ENCODE measurements at regions not wholly inside any gene's neighbourhood (a gene's known extent, or its start where the extent isn't known, plus 50 kb on each side); places are given as distances from the start of the nearest gene placed in this dataset.

DNA sequence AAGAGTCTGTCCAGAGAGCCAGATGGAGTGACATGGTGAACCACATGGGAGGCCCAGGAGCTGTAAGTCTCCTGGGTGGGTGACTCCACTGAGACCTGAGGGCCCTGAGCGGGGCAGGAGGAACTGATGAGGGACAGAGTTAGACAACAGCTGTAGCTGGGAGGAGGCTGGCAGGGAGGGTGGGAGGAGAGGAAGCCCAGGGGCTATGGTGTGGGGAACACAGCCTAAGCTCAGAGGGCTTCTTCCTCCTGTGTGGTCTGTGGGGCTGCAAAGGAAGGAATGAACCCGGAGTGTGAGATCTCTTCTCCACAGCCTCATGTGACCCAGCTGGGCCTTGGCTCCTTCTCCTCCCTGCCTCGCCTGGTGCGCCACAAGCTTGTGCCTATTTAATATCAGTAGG, 395.6 kb upstream of the HS6ST1 start:
- no peak overlapping the region for H3K4me3 ChIP-seq (ENCODE audit: low read depth in 1 of 3, low read length in 3 of 3)
- H3K36me3 ChIP-seq (ENCODE audit: control insufficient read depth in 4 of 4, insufficient read depth in 3 of 4, low read depth in 1 of 4, low read length in 3 of 4): no peaks in the 10 kb centered on the region
- no peaks in the 10 kb centered on the region for H3K9me3 ChIP-seq (ENCODE audit: control insufficient read depth in 4 of 4, low read length in 3 of 4)
- WGBS: 71% methylated on average over 4 of the region's 4 CpGs
- H3K27me3 ChIP-seq (ENCODE audit: control insufficient read depth in 4 of 4, insufficient read depth in 4 of 4, low read length in 3 of 4): peaks cover 0 to 12% (median 0%) of the 10 kb centered on the region in 4 donors
- peak; percentile 21 for DNase-seq (ENCODE audit: low spot score)
- TF ChIP-seq SP1 (IDR thresholded peaks at IDR 0.05) (no peak), GABPA (IDR thresholded peaks at IDR 0.05 in 1 of 2, conservative IDR thresholded peaks at IDR 0.05 in 1 of 2) (no peak), JUND (IDR thresholded peaks at IDR 0.05) (no peak), HNF4A (conservative IDR thresholded peaks at IDR 0.05) (no peak), EGR1 (IDR thresholded peaks at IDR 0.05; ENCODE audit: low read depth in 2 of 2) (no peak), YY1 (IDR thresholded peaks at IDR 0.05) (no peak), RXRA (IDR thresholded peaks at IDR 0.05) (no peak), FOXA1 (IDR thresholded peaks at IDR 0.05) (no peak), HNF4G (IDR thresholded peaks at IDR 0.05) (no peak), RAD21 (IDR thresholded peaks at IDR 0.05) (no peak)
- TF ChIP-seq, protein P1, sequence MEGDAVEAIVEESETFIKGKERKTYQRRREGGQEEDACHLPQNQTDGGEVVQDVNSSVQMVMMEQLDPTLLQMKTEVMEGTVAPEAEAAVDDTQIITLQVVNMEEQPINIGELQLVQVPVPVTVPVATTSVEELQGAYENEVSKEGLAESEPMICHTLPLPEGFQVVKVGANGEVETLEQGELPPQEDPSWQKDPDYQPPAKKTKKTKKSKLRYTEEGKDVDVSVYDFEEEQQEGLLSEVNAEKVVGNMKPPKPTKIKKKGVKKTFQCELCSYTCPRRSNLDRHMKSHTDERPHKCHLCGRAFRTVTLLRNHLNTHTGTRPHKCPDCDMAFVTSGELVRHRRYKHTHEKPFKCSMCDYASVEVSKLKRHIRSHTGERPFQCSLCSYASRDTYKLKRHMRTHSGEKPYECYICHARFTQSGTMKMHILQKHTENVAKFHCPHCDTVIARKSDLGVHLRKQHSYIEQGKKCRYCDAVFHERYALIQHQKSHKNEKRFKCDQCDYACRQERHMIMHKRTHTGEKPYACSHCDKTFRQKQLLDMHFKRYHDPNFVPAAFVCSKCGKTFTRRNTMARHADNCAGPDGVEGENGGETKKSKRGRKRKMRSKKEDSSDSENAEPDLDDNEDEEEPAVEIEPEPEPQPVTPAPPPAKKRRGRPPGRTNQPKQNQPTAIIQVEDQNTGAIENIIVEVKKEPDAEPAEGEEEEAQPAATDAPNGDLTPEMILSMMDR (IDR thresholded peaks at IDR 0.05; ENCODE audit: low read depth, low read length, missing input control): no peak
- TF ChIP-seq, protein P2, sequence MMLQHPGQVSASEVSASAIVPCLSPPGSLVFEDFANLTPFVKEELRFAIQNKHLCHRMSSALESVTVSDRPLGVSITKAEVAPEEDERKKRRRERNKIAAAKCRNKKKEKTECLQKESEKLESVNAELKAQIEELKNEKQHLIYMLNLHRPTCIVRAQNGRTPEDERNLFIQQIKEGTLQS (IDR thresholded peaks at IDR 0.05): no peak
- TF ChIP-seq, protein P3, sequence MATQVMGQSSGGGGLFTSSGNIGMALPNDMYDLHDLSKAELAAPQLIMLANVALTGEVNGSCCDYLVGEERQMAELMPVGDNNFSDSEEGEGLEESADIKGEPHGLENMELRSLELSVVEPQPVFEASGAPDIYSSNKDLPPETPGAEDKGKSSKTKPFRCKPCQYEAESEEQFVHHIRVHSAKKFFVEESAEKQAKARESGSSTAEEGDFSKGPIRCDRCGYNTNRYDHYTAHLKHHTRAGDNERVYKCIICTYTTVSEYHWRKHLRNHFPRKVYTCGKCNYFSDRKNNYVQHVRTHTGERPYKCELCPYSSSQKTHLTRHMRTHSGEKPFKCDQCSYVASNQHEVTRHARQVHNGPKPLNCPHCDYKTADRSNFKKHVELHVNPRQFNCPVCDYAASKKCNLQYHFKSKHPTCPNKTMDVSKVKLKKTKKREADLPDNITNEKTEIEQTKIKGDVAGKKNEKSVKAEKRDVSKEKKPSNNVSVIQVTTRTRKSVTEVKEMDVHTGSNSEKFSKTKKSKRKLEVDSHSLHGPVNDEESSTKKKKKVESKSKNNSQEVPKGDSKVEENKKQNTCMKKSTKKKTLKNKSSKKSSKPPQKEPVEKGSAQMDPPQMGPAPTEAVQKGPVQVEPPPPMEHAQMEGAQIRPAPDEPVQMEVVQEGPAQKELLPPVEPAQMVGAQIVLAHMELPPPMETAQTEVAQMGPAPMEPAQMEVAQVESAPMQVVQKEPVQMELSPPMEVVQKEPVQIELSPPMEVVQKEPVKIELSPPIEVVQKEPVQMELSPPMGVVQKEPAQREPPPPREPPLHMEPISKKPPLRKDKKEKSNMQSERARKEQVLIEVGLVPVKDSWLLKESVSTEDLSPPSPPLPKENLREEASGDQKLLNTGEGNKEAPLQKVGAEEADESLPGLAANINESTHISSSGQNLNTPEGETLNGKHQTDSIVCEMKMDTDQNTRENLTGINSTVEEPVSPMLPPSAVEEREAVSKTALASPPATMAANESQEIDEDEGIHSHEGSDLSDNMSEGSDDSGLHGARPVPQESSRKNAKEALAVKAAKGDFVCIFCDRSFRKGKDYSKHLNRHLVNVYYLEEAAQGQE (IDR thresholded peaks at IDR 0.05): no peak
- TF ChIP-seq, protein P4, sequence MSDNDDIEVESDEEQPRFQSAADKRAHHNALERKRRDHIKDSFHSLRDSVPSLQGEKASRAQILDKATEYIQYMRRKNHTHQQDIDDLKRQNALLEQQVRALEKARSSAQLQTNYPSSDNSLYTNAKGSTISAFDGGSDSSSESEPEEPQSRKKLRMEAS (IDR thresholded peaks at IDR 0.05): no peak
- H3K27ac ChIP-seq (ENCODE audit: low read depth in 1 of 2, low read length in 2 of 2): no peak overlapping the region
- no peak overlapping the region for H3K9ac ChIP-seq (ENCODE audit: low read depth in 1 of 2, low read length in 2 of 2)
- H3K4me1 ChIP-seq (ENCODE audit: control insufficient read depth in 4 of 4, insufficient read depth in 4 of 4, low read length in 3 of 4): no peaks in the 10 kb centered on the region

DNA sequence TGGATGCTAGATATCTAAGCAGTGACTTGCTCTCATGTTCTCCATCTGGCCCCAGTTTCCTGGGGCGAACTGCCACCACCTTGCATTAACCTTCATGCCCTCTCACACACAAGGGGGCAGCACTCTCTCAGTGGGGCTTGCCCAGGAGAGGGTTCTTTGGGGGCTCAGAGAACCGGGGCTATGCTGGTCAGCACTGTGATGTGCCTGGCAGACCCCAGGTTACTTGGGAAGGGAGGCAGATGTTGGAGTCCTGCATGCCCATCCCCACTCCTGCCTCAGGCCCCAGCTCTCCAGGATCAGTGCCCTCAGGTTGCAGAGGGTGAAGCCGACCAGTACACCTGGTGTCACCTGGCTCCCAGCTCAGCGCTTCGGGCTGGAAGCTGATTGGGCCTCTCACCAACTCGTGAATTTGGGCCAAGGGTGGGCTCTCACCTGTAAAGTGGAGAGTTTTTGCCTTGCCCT, 396.2 kb upstream of the HS6ST1 start:
- TF ChIP-seq, protein P4 (IDR thresholded peaks at IDR 0.05): no peak
- TF ChIP-seq HNF4G (IDR thresholded peaks at IDR 0.05): no peak
- TF ChIP-seq TAF1 (conservative IDR thresholded peaks at IDR 0.05): no peak
- TF ChIP-seq JUND (IDR thresholded peaks at IDR 0.05): no peak
- TF ChIP-seq GABPA (IDR thresholded peaks at IDR 0.05 in 1 of 2, conservative IDR thresholded peaks at IDR 0.05 in 1 of 2): no peak
- no peak for TF ChIP-seq RAD21 (IDR thresholded peaks at IDR 0.05)
- no peak for TF ChIP-seq YY1 (IDR thresholded peaks at IDR 0.05)
- TF ChIP-seq, protein P3 (IDR thresholded peaks at IDR 0.05): no peak
- TF ChIP-seq RXRA (IDR thresholded peaks at IDR 0.05): no peak
- no peak for TF ChIP-seq FOXA1 (IDR thresholded peaks at IDR 0.05)
- no peak for TF ChIP-seq HNF4A (conservative IDR thresholded peaks at IDR 0.05)
- H3K4me1 ChIP-seq (ENCODE audit: control insufficient read depth in 4 of 4, insufficient read depth in 4 of 4, low read length in 3 of 4): no peaks in the 10 kb centered on the region
- no peaks in the 10 kb centered on the region for H3K36me3 ChIP-seq (ENCODE audit: control insufficient read depth in 4 of 4, insufficient read depth in 3 of 4, low read depth in 1 of 4, low read length in 3 of 4)
- 72% methylated on average over 6 of the region's 6 CpGs for WGBS
- peaks cover 0 to 12% (median 0%) of the 10 kb centered on the region in 4 donors for H3K27me3 ChIP-seq (ENCODE audit: control insufficient read depth in 4 of 4, insufficient read depth in 4 of 4, low read length in 3 of 4)
- no peak overlapping the region for H3K27ac ChIP-seq (ENCODE audit: low read depth in 1 of 2, low read length in 2 of 2)
- H3K9ac ChIP-seq (ENCODE audit: low read depth in 1 of 2, low read length in 2 of 2): no peak overlapping the region
- peak; percentile 30 for DNase-seq (ENCODE audit: low spot score)
- no peak overlapping the region for H3K4me3 ChIP-seq (ENCODE audit: low read depth in 1 of 3, low read length in 3 of 3)
- no peaks in the 10 kb centered on the region for H3K9me3 ChIP-seq (ENCODE audit: control insufficient read depth in 4 of 4, low read length in 3 of 4)

Data from liver (tissue), 8 donors.